GM21447 (cell line): ENCODE measurements at regions not wholly inside any gene's neighbourhood (a gene's known extent, or its start where the extent isn't known, plus 50 kb on each side); places are given as distances from the start of the nearest gene placed in this dataset.
"Not testable (repeated sequence)": the region's sequence is repeated elsewhere in the genome, so short reads cannot be mapped to it uniquely, and the experiment has no call there.

Source experiments
- ATAC-seq: cut with Tn5 transposase; IDR thresholded peaks from one replicate; pipeline ENCODE4 v1.9.1; 2021; ENCODE audit not compliant: unreplicated experiment

DNA sequence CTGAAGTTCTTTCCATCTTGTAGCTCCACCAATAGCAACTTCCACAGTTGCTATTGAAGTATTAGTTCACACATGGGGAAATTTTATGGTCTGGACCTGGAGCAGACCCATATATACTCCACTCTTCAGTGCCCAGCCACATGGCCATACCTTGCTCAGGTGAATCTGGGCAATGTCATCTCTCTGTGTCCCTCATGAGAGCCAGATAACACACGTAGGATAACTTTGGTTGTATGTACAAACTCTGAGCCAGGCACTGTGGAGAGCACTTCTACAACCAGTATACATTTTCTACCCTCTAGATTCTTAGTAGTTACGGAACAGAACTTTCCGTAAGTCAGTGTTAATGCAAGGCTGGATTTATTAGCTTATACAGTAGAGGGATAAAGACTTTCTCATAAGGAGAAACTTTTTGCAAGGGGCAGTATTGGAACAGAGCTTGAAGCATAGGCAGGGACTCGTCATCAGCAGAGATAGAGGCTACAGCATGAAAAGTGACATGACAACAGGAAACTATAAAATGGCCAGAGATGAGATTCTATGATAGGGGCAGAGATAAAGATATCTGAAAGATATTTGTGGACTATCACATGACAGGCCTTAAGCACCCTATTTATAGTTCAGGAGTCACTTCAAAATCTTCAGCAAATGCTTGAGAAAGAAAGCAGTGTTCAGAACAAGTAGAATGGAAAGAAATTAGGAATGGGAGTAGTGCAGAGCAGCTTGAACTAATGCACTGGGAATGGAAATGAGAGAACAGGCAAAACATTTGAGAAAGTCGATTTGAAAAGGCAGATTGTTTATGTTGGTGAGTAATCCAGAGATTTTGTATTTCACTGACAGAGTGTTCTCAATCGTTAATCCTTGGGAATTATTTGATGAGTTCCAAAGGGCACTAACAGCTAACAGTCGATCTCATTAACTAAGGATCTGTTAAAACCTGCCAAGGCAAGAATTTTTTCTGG is 481.8 kb downstream of the USP25 start:
- no peak for ATAC-seq

DNA sequence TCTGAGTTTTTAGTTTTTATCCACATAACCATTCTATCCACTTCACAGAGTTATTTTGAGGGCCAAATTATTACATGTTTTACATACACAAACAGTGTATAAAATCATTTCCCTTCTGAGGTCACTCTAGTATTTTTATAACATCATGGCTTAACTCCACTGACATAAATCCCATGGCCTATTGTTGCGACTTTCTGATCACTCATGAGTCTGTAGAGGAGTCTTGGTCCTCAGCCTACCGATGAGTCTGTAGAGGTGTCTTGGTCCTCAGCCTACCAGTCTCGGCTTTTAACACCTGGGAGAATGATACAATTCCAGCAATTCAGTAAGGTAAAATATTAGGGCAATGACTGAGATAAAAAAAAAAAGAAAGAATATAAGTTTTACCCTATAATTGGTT is 483.7 kb downstream of the USP25 start:
- ATAC-seq = no peak

DNA sequence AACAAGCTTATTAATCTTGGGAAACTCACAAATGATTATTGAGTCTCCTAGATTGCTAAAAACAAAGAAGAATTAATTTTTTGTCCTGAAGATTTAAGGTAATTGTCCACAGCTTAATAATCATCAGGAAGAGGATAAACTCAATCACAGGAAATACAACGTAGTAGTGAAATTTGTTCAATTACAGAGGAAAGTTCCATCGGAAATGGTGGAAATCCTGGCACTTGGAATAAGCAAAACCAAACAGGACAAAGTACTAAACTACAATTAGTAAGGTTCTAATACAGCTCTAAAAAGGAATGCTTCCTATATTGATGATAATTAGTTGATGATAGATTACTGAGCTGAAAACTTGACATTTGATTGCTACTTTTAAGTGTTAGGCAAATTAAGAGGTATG is 485.4 kb downstream of the USP25 start:
- no peak for ATAC-seq

DNA sequence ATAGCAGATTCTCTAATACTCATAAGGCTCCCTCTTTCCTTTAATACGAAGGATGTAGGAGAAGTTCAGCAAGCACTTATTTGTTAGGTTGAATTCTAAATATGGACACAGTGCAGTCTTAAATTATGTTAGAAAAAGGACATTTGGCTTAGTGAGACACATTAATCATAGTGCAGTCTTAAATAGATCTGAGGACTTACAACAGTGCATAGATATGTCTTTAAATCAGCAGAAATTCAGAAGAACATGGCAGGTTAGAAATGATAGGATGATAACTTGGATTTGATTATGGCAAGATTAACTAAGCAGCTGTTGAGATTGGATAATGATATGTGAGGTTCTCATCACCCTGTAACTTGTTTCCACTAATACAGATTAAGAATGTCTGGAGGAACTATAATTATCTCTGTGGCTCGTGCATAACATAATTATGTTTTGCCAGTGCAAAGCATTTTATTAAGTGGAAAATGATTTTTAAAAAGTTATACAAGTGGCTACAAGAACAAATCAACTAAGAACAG is 485.9 kb downstream of the USP25 start:
- no peak for ATAC-seq

DNA sequence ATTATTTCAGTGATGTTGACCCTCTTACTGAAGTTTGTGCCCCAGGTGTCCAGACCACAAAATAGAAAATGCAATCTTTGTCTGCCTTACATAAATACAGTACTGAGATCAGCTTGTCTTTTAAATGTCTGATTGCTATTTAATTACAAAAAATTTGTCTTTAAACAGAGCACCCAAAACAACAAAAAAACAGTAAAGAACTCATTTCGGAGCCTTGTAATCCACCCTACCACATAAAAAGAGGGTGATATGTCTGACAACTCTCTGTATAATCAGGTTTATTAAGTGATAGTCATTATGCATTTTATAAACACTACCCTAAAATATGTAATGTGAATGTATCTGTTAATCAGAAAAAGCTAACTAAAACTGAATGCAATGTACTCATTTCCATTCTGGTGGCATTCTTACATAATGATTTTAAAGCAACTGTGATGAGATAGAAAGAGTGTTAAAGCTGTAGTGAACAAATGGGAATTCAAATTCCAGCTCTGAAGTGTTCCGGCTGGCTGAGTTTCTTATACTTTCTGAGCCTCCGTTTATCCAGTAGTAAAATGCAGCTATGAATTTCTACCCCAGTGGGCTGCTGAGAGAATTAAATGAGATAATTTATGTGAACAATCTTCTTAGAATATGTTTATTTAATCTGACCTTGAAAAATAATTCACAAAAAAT is 486.6 kb downstream of the USP25 start:
- ATAC-seq = no peak

DNA sequence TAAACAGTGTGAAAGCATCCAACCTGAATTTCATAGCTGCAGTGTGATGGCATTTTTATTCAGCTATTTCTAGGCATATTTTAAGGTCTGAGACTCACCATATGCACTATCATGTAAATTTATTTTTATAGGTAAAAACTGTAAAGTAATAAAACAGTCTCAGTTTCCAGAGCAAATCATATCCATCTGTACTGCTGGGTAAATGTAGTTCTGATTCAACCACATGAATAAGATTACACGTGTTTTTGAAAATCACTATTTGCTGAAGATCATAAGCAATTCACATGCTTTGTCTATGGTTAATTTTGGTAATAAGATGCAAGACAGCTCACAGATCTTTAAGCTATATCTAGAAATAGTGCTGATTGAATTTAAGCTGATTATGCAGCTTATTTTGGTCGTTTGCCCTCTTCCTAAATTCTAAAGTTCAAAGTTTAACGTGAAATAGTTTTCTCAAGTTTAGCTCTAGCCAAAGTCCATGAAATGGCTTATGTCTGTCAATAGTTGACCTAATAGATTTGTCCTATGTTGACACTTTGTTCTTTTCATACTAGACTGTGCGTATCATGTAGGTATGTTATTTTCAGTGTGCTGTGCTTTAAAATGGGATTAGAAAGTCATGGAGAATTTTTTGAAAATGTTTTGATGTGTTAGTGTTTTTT is 489.0 kb downstream of the USP25 start:
- ATAC-seq = no peak

DNA sequence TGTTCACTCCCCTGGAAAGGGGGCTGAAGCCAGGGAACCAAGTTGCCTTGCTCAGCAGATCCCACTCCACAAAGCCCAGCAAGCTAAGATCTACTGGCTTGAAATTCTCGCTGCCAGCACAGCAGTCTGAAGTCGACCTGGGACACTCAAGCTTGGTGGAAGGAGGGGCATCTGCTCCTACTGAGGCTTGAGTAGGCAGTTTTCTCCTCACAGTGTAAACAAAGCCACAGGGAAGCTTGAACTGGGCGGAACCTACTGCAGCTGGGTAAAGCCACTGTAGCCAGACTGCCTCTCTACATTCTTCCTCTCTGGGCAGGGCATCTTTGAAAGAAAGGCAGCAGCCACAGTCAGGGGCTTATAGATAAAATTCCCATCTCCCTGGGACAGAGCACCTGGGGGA is 495.0 kb downstream of the USP25 start:
- ATAC-seq = not testable (repeated sequence)

DNA sequence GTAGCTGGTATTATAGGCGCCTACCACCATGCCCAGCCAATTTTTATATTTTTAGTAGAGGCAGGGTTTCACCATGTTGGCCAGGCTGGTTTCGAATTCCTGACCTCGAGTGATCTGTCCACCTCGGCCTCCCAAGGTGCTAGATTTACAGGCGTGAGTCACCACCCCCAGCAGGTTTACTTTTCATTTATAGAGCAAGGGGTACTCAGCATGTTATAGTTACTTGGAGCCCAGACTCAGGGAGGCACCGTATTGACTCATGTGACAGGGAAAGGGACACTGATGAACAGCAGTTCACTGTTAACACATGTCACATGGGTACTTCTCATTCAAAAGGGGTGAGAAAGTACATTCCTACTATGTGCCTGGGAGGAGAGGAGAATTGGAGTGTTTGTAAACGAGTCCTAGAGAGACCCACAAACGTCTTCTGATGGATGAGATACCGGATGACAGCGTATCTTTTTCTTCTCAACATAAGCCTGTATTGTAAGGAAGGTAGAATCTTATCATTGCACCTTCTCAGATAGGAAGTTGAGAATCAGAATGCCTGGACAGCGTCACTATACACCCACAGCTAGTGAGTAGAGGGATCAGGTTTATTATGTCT is 510.0 kb downstream of the USP25 start:
- ATAC-seq = no peak

DNA sequence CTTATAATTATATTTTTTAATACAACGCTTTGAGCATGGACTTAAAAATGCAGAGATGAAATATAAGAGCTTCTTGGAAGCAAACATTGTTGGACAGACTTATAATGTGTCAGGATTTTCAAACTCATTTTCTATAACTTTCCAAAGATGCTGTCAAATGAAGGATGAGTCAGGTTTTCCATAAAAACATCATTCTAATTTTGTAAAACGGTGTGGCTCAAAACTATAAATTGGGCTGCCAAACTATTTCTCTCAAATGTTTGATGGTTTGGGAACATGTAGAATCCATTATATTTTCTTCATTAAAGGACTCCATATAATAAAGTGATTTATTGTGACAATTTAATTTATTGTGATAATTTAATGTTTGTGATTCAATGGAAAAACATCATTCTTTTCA is 511.2 kb downstream of the USP25 start:
- no peak for ATAC-seq

DNA sequence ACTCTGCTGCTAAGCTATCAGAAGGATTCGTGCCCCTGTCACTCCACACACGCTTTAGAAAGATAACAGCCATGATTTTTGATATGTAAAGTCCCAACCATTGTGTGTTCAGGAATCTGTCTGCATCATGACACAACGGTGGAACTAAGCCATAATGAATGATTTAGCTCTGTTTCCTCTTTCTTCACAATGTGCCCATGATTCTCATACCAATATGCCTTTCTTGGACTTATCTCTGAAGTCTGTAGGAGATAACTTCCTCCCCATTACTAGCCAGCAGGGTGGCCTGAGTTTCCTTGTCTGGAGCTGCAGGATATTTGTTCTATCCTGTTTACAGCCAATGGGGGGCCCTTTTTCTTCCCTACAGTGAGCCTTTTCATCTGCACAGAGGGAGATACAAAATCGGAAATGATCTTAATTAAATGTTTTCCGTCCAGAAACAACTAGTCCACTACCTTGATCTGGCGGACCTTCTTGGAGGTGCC is 511.7 kb downstream of the USP25 start:
- ATAC-seq = no peak

DNA sequence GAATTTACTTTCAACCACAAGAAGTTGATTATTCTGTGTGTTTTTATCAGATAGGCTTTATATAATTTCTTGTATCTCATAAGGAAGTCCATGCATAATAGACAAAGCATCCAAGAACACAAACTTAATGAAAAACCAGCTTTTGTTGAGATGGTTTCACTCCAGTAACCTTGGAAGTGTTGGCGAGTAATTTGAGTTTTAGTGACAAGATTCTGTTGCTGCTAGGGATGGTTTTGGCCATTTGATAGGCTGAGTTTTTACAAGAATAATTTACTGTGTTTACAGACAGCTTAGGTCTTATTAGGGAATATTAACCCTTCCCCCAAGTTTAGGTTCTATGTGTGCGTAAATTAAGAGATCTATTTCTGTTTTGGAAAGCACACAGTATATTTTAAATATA is 513.6 kb downstream of the USP25 start:
- ATAC-seq = no peak

DNA sequence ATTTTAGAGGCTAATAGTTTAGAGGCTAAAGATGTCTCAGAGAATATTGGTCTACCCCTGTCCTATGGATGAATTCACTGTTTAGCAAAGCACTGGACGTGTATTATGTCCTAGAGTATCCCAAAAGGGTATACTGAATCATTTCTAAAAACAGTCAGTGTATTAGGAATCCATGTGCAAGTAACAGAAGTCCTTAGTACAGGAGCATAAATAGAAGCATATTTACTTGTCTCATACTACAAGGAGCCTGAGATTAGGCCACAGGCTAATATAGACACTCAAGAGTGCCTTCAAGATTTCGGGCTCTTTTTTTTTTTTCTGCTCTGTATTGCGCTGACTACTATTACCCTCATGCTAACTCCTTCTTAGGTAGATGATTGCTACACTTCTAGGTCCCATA is 518.9 kb downstream of the USP25 start:
- ATAC-seq = no peak

DNA sequence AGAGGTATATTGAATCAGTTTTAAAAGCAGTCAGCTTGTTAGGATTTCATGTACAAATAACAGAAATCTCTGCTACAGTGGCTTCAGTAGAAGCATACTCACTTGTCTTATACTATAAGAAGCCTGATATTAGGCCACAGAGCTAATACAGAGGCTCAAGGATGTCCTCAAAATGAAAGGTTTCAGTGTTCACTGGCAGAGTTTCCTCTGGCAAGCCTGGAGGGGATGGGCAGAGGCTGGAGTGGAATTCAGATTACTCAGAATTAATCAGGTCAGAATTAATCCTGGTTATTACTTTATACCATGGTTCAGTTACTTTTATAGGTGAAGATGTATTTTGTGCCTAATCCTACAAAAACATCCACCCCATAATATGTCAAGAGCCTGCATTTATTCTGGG is 520.5 kb downstream of the USP25 start:
- no peak for ATAC-seq

DNA sequence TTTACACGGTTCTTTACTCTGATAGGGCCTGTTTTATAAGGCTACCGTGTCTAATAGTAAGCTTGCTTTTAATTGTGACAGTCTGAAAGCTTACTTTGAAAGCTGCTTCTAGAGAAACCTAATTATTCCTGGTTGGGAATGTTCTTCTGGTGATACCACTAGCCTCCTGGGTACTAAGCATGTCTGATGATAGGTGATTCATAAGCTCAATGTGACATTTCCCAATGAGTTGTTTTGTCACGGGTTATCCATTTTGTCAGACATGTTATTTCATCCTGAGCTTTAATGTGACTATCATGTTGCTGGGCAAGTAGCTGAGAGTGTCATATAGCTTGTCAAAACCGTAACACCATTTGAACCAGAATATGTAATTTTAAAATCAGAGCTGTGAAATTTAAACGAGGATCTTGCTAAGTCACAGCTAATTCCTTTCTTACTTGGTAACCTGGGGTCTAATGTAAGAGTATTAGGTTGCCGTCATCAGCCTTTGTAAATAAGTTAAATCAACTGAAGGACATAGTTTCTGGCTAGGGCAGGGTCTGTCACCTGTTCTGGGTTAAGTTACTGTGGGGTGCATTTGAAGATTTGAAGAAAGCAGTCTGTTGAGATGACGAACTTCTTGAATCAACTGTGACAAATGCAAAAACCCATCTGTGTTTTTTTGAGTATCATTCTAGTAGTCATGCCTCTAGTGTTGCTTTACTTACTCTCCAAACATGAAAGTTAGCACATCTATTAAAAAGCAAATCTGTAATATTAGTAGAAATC is 529.2 kb downstream of the USP25 start:
- no peak for ATAC-seq

DNA sequence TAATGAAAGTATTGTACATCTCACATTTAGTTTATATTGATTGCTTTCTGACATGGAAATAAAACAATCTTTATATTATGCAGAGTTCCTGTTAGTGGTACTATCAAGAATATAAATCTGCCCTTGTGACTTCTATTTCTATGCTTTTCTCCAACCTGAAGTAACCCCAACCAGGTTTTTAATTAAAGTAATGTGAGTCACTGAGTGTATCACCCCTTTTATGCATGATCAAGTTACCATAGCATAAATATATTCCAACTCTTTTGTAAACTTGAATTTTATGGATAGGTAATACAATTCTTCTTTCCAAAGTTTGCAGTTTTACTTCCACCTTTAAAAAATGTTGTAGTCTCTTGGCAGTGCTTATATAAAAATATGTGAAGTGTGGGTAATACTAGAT is 532.3 kb downstream of the USP25 start:
- no peak for ATAC-seq

DNA sequence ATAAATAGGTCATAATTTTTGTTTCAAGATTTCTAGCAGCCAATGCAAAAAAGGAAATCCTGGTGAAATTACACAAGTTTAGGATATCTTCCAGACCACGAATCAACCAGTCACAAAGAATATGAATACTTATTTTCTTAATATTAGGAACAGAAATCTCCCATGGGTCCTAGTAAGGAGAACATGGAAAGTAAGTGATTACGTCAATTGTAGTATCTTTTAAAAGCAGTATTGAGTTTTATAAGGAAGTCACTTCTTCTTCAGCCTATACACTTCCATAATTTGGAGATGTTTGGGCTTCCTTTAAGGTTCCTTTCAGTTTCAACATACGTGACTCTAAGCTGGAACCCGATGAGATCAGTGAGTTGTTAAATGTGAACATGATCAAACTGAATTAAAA is 534.5 kb downstream of the USP25 start:
- no peak for ATAC-seq

DNA sequence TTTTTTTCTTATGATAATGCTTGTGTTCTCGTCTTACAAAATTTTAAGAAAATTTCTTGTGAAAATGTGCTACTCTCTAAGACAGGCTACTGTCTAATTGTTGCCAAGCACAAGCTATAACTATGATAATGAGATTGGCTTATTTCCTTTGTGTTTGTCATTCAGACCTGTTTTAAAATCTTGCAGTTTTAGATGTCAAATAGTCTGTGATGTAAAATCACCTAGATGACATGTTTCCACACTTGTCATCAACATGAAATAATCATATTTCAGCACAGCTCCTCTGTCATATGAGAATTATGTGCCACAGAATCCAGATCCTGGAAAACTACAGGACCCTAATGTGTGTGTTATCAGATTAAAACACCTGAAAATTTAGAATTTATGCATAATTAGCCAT is 539.7 kb downstream of the USP25 start:
- ATAC-seq = no peak

DNA sequence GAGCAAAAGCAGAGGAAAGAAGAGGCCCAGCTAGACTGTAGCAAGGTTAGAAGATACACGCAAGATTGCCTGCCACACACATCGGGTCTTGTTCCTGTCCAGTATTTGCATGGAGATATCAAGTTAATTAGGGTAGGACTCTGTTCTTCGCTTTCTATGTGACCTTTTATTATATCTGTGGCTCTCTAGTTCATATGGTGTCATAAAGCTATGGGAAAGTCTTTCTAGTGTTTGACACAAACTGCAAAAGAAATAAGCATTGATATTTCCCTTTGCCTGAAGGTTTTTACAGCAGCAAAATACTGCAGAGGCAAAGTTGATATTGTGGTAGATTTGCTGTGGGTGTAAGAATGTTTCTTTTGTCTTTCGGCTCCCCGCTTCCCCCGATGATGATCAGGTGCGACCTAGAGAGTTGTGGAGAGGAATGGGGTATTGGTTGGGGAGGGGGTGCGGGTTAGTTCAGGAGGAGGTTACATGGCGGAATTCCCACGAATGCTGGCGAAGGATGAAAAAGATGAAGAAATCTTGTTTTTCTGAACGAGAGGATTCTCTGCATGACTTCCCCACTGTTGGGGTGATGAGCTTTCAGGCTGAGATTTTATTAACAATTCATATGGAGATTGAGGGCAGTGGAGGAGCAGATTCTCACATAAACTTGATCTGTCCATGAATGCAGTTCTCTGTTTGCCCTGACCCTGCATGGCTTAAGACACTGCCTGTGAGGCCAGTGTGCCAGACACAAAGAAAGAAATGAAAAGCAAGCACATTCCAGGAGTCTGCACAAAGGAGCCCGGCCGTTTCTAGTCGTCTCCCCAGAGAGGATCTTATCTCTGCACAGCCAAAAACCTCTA is 550.2 kb downstream of the USP25 start:
- ATAC-seq = no peak

DNA sequence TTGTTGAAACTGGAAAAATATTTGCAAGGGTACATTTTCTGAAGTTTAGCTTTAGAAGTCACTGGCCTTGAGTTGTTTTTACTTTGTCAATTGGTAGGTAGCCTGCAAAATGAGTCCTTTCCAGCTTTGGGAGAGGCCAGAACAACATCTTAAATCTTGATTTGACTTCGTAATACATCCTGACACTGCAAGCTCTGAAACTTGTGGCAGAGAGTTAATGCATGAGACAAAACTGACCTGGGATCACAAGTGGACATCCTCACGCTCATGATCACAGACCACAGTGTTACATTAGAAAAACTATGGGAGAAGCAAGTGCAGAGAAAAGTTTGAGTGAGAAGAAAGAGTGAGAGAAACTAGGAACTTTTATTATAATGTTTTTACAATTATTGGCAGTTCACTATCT is 550.9 kb downstream of the USP25 start:
- no peak for ATAC-seq
